Ectodermal cell (in vitro differentiated cells): ENCODE measurements at regions not wholly inside any gene's neighbourhood (a gene's known extent, or its start where the extent isn't known, plus 50 kb on each side); places are given as distances from the start of the nearest gene placed in this dataset.

Experiments used
- H3K27ac ChIP-seq: 2 replicates; pipeline ENCODE4 v1.7.0; 2013; ENCODE audit warnings: mild to moderate bottlenecking, low read depth, low read length; ENCODE audit not compliant: insufficient read depth, poor library complexity, severe bottlenecking
- H3K27me3 ChIP-seq: 2 replicates; pipeline ENCODE4 v1.7.0; 2013; ENCODE audit warnings: mild to moderate bottlenecking, low read length; ENCODE audit not compliant: insufficient read depth, control insufficient read depth, poor library complexity, severe bottlenecking
- H3K36me3 ChIP-seq: one replicate; pipeline ENCODE4 v1.7.0; 2013; ENCODE audit warnings: low read length; ENCODE audit not compliant: control insufficient read depth, insufficient read depth
- H3K4me1 ChIP-seq: one replicate; pipeline ENCODE4 v1.7.0; 2013; ENCODE audit warnings: low read length; ENCODE audit not compliant: control insufficient read depth, insufficient read depth
- H3K4me3 ChIP-seq: 2 replicates; pipeline ENCODE4 v1.7.0; 2013; ENCODE audit warnings: low read depth, low read length, control low read depth; ENCODE audit not compliant: insufficient read depth
- H3K9me3 ChIP-seq: 2 replicates; pipeline ENCODE4 v1.7.0; 2013; ENCODE audit warnings: mild to moderate bottlenecking, low read length, moderate library complexity; ENCODE audit not compliant: control insufficient read depth
- WGBS, 2 experiments: methylation state at CpG; one replicate each; pipeline ENCODE4 v1.1.7; 2013; ENCODE audit warnings: missing lambda C conversion rate in 2 of 2; 5-methylcytosine and 5-hydroxymethylcytosine counted together

DNA sequence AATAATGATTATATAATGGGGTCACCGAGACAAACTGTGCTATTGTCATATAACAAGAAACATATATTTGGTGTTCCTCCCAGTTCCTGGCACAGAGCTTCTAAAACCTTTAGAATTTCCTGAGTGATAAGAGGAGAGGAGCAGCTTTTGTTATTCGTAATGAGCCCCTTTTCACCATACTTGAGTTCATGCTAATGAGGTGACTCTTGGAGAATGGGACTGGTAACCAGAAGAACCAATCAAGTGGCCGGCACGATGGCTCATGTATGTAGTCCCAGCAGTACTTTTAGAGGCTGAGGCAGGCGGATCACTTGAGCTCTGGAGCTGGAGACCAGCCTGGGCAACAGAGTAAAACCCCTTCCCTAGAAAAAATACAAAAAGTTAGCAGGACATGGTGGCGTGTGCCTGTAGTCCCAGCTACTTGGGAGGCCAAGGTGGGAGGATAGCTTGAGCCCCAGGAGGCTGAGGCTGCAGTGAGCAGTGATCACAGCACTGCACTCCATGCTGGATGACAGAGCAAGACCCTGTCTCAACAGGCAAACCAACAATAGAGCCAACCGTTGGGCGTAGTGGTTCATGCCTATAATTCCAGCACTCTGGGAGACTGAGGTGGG lies 62.7 kb upstream of the FTH1 start:
- Histone ChIP-seq H3K27ac (no peak overlapping the region), H3K4me1 (no peaks in the 10 kb centered on the region), H3K4me3 (no peak overlapping the region), H3K9me3 (no peaks in the 10 kb centered on the region), H3K27me3 (no peaks in the 10 kb centered on the region), H3K36me3 (no peaks in the 10 kb centered on the region)
- 80 to 81% methylated on average over 8 of the region's 8 CpGs for WGBS, 2 experiments

DNA sequence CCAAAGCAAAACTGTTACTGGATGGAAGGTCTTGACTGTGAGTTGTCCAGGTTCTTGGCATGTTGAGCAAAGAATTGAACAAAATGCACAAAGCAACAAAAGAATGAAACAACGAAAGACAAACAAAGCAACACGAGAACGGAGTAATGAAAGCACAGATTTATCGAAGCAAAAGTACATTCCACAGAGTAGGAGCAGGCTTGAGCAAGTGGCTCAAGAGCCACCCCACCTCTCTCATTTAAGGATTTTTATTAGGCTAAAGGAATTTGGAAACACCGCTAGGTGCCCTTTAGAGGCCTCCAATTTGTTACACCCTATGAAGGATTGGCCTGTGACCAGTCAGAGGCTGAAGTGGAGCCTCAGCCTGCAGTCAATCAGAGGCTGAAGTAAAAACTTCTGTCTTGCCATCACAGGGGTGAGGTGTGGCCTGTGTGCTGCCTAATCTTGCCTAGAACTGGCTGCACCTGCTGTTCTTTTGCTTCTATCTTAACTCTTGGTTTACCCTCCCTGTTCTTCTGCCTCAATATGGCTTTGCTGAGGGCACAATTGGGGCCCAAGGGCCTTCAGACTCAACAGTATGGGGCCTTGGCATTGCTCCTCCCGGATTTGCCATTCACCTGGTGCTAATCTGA lies 59.4 kb upstream of the FTH1 start:
- no peaks in the 10 kb centered on the region for H3K9me3 ChIP-seq

DNA sequence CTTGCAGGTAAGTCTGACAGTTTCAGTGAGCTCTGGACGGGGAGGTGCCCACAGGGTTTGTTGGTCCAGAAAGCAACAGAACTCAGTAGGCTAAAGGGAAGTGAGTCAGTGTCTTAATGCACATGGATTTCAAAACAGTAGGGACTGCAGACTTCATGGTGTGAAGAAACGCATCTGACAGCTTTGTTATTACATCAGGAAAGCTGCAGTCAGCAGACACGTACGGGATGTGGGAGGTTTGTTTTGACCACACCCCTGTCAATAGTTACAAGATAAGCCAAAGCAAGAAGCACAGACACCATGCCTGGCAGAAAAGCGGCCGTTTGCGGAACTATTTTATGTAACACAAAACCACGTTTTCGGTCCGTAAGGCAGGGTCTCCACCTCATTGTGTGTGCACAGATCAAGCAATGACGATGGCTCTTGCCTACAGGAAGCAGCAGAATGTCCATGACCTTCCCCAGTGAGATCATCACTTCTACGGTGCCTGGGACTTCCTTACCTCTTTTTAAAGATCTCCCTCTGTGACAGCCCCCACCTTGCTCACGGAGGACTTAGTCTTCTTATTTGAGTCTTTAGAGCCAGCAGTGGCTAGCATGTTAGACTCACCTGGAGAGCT lies 58.2 kb upstream of the FTH1 start:
- H3K36me3 ChIP-seq: no peaks in the 10 kb centered on the region
- H3K9me3 ChIP-seq: no peaks in the 10 kb centered on the region
- H3K27ac ChIP-seq: no peak overlapping the region
- no peaks in the 10 kb centered on the region for H3K4me1 ChIP-seq
- no peaks in the 10 kb centered on the region for H3K27me3 ChIP-seq
- no peak overlapping the region for H3K4me3 ChIP-seq
- WGBS, 2 experiments: 83 to 88% methylated on average over 13 of the region's 13 CpGs

More for the DNA sequence above, 59.4 kb upstream of the FTH1 start:
- Histone ChIP-seq H3K4me3 (no peak overlapping the region), H3K36me3 (no peaks in the 10 kb centered on the region), H3K27me3 (no peaks in the 10 kb centered on the region), H3K4me1 (no peaks in the 10 kb centered on the region), H3K27ac (no peak overlapping the region)
- WGBS, 2 experiments: 94 to 97% methylated on average over 6 of the region's 6 CpGs

DNA sequence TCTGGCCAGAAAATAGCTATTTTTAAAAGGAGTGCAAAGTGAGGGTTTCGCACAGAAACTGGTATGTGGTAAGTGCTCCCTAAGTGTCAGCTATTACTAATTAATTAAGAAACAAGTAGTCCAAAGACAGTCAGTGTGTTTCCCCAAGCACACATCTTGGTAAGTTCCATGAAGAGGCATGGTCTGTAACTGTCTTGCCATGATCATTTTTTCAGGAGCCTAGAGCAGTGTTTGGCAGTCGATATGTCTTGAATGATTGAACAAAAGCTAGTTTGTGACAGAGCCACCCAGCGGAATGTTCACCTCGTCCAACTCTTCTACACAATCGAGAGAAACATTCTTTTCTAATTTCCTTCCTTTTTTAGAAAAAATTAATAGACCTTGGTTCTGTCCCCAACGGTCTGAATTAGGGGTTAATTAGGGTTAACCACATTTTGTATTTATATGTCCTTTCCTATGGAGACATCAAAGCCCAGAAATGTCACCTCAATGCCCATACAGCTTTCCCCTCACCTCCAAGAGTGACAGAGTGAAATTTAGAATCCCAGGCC lies 57.6 kb upstream of the FTH1 start:
- WGBS, 2 experiments: 88 to 94% methylated on average over 5 to 6 of the region's 6 CpGs
- H3K27me3 ChIP-seq: no peaks in the 10 kb centered on the region
- no peaks in the 10 kb centered on the region for H3K9me3 ChIP-seq
- H3K4me3 ChIP-seq: no peak overlapping the region
- H3K4me1 ChIP-seq: no peaks in the 10 kb centered on the region
- H3K36me3 ChIP-seq: no peaks in the 10 kb centered on the region
- H3K27ac ChIP-seq: no peak overlapping the region

DNA sequence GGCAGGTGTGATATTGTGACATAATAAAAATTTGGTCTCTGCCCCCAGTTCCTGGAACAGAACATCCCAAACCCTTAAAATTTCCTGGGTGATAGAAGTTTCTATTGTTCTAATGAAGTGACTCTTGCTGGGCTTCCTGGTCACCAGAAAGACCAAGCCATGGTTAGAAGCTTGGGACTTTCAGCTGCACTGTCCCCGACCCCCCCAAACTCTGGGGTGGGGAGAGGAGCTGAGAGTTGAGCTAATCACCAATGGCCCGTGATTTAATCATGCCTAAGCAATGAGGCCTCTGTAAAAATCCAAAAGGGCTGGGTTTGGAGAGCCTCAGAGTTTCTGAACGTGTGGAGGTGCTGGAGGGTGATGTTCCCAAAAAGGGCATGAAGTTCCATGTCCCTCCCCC lies 54.8 kb upstream of the FTH1 start:
- H3K4me3 ChIP-seq: no peak overlapping the region
- no peaks in the 10 kb centered on the region for H3K9me3 ChIP-seq
- no peaks in the 10 kb centered on the region for H3K36me3 ChIP-seq
- H3K27ac ChIP-seq: no peak overlapping the region
- no peaks in the 10 kb centered on the region for H3K4me1 ChIP-seq
- 70% methylated on average over 3 of the region's 3 CpGs for WGBS, 2 experiments
- no peaks in the 10 kb centered on the region for H3K27me3 ChIP-seq

DNA sequence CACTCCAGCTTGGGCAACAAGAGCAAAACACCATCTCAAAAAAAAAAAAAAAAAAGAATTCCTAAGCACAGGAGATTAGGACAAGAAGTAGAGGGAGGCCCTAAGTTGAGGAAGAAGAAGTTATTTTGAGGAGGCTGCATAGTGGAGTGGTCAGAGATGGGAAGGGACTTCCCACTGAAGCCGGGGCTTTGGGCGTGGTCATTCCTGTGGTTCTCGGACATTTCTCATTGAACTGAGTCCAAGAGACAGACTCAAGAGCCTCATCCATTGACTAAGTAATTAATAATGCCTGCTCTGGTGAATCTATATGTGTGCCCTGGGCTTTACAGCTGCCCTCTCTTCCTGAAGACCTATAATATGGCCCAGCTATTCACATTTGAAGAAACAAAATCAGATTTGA lies 53.2 kb upstream of the FTH1 start:
- no peaks in the 10 kb centered on the region for H3K36me3 ChIP-seq
- 89 to 94% methylated on average over 3 of the region's 3 CpGs for WGBS, 2 experiments

DNA sequence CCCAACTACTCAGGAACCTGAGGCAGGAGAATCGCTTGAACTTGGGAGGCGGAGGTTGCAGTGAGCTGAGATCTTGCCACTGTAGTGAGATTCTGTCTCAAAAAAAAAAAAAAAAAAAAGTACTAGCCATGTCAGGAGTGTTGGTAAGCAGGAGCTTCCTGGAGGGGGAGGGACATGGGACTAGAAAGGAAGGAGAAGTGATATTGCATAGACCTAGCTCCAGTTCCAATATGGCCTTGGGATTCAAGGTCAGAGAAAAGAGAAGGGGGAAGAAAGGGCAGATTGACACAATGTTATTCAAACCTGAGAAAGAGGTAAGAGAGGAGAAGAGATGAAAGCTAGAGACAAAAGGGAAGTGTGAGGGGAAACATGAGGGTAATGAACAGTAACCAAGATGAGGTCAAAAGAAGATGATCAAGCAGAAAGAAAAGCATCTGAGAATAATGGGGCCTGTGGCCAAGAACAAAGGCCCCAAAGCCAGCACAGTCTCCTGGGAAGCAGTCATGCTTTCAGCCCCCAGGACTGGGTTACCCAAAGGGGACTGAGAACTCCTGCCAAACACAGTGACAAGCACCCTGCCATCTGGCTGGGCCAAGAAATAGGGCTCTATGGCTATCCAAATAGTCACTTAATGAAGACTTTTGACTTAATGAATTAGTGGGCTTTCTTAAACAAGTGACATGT lies 51.7 kb upstream of the FTH1 start:
- H3K36me3 ChIP-seq: no peaks in the 10 kb centered on the region
- no peaks in the 10 kb centered on the region for H3K4me1 ChIP-seq
- WGBS, 2 experiments: 86 to 96% methylated on average over 2 of the region's 2 CpGs
- no peaks in the 10 kb centered on the region for H3K9me3 ChIP-seq
- H3K4me3 ChIP-seq: no peak overlapping the region
- no peak overlapping the region for H3K27ac ChIP-seq
- H3K27me3 ChIP-seq: no peaks in the 10 kb centered on the region

More for the DNA sequence above, 53.2 kb upstream of the FTH1 start:
- Histone ChIP-seq H3K27me3 (no peaks in the 10 kb centered on the region), H3K4me1 (no peaks in the 10 kb centered on the region), H3K27ac (no peak overlapping the region), H3K4me3 (no peak overlapping the region), H3K9me3 (no peaks in the 10 kb centered on the region)

DNA sequence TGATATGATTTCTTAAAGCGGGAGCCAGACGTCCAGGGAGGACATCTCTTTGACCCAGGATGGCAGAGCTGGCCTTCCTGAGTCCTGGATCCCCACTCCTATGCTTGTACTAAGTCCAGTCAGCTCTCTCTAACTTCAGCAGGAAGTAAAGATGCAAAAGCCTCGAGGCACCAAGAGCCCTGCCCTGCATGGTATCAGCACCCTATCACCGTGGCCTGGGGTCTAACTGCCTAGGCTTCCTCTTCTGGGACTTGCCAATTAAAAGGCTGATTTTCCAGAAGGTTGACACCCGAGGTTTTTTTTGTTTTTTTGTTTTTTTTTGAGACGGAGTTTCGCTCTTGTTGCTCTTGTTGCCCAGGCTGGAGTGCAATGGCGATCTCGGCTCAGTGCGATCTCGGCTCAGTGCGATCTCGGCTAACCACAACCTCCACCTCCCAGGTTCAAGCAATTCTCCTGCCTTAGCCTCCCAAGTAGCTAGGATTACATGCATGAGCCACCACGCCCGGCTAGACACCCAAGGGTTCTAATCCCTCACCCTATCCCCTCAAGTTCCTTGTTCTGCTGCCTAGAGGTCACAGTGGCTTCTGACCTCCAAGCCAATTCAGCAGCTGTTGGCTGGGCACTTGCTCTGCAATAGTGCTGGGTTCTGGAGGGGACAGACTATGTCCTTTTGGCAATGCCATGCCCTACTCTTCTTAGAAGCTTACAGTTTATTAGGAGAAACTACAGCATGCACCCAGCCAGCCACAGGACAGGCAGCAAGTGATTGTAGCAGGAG lies 50.6 kb upstream of the FTH1 start:
- Histone ChIP-seq H3K4me1 (no peaks in the 10 kb centered on the region), H3K27ac (no peak overlapping the region), H3K9me3 (no peaks in the 10 kb centered on the region), H3K4me3 (no peak overlapping the region), H3K27me3 (no peaks in the 10 kb centered on the region), H3K36me3 (no peaks in the 10 kb centered on the region)
- 92 to 94% methylated on average over 15 of the region's 15 CpGs for WGBS, 2 experiments
